ENCODE measurements at regions not wholly inside any gene's neighbourhood (a gene's known extent, or its start where the extent isn't known, plus 50 kb on each side); places are given as distances from the start of the nearest gene placed in this dataset.
A peak's percentile ranks its signal among the peaks of the same experiment; 100 is the strongest.
"Not testable (repeated sequence)": the region's sequence is repeated elsewhere in the genome, so short reads cannot be mapped to it uniquely, and the experiment has no call there.

DNA sequence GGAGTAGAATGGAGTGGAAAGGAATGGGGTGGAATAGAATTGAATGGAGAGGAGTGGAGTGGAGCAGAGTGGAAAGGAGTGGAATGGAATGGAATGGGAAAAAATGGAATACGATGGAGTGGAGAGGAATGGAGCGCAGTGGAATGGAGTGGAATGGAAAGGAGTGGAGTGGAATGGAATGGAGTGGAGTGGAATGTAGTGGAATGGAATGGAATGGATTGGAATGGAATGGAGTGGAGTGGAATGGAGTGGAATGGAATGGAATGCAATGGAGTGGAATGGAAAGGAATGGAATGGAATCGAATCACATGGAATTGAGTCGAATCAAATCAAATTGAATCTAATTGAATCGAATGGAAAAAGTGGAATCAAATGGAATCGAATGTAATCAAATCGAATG lies 1016.1 kb downstream of the CDY1 start:
- DNase-seq (ENCODE audit: low spot score): no peak

DNA sequence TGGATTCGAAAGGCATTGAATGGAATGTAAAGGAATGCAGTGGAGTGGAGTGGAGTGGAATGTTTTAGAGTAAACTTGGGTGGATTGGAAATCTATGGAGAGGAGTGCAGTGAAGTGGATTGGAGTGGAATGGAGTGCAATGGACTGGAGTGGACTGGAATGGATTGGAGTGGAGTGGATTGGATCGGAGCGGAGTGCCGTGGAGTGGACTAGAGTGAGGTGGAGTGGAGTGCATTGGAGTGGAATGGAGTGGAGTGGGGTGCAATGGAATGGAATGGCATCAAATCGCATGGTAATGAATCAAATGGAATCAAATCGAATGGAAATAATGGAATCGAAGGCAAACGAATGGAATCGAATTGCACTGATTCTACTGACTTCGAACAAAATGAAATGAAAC lies 1023.9 kb downstream of the CDY1 start:
- DNase-seq (ENCODE audit: low spot score): not testable (repeated sequence)

DNA sequence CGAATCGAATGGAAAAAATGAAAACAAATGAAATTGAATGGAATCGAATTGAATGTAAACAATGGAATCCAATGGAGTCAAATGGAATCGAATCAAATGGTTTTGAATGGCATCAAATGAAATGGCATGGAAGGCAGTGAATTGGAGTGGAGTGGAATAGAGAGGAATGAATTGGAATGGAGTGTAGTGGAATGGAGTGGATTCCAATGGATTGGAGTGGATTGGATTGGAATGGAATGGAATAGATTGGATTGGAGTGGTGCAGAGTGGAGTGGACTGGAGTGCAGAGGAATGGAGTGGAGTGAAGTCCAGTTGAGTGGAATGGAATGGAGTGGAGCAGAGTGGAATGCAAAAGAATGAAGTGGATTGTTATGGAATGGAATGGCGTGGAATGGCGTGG lies 1026.3 kb downstream of the CDY1 start:
- not testable (repeated sequence) for DNase-seq (ENCODE audit: low spot score)

DNA sequence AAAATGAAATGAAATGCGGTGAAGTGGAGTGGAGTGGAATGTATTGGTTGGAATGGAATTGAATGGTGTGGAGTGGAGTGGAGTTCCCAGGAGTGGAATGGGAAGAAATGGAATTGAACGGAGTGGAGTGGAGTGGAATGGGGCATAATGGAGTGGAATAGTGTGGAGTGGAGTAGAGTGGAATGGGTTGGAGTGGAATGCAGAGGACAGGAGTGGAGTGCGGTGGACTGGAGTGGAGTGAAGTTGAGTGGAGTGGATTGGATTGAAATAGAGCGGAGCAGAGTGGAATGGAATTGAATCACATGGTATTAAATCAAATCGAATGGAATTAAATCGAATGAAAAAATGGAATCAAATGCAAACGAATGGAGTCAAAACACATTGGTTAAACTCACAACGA lies 1042.3 kb downstream of the CDY1 start:
- not testable (repeated sequence) for DNase-seq (ENCODE audit: low spot score)

DNA sequence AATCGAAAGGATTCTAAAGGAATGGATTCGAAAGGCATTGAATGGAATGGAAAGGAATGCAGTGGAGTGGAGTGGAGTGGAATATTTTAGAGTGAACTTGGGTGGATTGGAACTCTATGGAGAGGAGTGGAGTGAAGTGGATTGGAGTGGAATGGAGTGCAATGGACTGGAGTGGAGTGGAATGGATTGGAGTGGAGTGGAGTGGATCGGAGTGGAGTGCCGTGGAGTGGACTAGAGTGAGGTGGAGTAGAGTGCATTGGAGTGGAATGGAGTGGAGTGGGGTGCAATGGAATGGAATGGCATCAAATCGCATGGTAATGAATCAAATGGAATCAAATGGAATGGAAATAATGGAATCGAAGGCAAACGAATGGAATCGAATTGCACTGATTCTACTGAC lies 1044.8 kb downstream of the CDY1 start:
- DNase-seq (ENCODE audit: low spot score): not testable (repeated sequence)

DNA sequence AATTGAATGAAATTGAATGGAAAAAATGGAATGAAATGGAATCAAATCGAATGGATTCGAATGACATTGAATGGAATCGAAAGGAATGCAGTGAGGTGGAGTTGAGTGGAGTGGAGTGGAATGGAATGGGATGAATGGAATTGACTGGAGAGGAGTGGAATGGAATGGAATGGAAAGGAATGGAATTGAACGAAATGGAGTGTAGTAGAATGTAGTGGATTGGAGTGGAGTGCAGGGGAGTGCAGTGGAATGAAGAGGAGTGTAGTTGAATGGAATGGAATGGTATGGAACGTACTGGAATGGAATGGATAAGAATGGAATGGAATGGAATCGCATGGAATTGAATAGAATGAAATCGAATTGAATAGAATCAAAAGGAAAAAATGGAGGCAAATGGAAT lies 1047.3 kb downstream of the CDY1 start:
- DNase-seq (ENCODE audit: low spot score): not testable (repeated sequence)

DNA sequence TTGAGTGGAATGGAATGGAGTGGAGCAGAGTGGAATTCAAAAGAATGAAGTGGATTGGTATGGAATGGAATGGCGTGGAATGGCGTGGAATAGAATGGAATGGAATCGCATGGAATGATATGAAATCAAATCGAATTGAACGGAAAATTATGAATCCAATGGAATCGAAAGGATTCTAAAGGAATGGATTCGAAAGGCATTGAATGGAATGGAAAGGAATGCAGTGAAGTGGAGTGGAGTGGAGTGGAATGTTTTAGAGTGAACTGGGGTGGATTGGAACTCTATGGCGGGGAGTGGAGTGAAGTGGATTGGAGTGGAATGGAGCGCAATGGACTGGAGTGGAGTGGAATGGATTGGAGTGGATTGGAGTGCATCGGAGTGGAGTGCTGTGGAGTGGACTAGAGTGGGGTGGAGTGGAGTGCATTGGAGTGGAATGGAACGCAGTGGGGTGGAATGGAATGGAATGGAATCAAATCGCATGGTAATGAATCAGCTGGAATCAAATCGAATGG lies 1048.5 kb downstream of the CDY1 start:
- peak; percentile 39 for DNase-seq (ENCODE audit: low spot score)

DNA sequence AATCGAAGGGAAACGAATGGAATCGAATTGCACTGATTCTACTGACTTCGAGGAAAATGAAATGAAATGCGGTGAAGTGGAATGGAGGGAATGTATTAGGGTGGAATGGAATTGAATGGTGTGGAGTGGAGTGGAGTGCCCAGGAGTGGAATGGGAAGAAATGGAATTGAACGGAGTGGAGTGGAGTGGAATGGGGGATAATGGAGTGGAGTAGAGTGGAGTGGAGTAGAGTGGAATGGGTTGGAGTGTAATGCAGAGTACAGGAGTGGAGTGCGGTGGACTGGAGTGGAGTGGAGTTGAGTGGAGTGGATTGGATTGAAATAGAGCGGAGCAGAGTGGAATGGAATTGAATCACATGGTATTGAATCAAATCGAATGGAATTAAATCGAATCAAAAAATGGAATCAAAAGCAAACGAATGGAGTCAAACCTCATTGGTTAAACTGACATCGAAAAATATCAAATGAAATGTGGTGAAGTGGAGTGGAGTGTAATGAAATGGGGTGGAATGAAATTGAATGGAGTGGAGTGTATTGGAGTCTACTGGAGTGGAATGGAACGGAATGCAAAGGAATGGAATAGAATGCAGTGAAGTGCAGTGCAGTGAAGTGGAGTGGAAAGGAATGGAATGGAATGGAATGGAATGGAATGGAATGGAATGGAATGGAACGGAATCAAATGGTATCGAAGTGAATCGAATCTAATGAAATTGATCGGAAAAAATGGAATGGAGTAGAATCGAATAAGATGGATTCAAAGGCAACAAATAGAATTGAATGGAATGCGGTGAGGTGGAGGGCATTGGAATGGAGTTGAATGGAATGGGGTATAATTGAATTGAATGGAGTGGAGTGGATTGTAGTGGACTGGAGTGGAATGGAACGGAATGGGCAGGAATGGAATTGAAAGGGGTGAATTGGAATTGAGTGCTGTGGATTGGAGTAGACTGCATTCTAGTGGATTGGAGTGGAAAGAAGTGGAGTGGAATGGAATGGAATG lies 1049.3 kb downstream of the CDY1 start:
- peak; percentile 53 for DNase-seq (ENCODE audit: low spot score)

All from putamen (tissue), 1 donor.